Hepatocyte (in vitro differentiated cells): ENCODE measurements at regions not wholly inside any gene's neighbourhood (a gene's known extent, or its start where the extent isn't known, plus 50 kb on each side); places are given as distances from the start of the nearest gene placed in this dataset.

Experiments used
- EZH2 ChIP-seq: fragments of 200-600 bp; sonication (generic); IDR thresholded peaks from 2 replicates; pipeline ENCODE4 v1.6.1; 2016; ENCODE audit warnings: antibody characterized with exemption, mild to moderate bottlenecking, borderline replicate concordance
- EZH2phosphoT487 ChIP-seq: fragments of 200-600 bp; sonication (generic); IDR thresholded peaks from one replicate; pipeline ENCODE4 v1.6.1; 2018; ENCODE audit warnings: antibody characterized with exemption, mild to moderate bottlenecking, low read depth, moderate library complexity; ENCODE audit not compliant: unreplicated experiment, severe bottlenecking
- TF ChIP-seq, protein P1 (sequence below): fragments of 200-600 bp; sonication (generic); IDR thresholded peaks from 2 replicates; pipeline ENCODE4 v1.5.1; 2016; ENCODE audit warnings: antibody characterized with exemption, mild to moderate bottlenecking; ENCODE audit not compliant: poor library complexity

DNA sequence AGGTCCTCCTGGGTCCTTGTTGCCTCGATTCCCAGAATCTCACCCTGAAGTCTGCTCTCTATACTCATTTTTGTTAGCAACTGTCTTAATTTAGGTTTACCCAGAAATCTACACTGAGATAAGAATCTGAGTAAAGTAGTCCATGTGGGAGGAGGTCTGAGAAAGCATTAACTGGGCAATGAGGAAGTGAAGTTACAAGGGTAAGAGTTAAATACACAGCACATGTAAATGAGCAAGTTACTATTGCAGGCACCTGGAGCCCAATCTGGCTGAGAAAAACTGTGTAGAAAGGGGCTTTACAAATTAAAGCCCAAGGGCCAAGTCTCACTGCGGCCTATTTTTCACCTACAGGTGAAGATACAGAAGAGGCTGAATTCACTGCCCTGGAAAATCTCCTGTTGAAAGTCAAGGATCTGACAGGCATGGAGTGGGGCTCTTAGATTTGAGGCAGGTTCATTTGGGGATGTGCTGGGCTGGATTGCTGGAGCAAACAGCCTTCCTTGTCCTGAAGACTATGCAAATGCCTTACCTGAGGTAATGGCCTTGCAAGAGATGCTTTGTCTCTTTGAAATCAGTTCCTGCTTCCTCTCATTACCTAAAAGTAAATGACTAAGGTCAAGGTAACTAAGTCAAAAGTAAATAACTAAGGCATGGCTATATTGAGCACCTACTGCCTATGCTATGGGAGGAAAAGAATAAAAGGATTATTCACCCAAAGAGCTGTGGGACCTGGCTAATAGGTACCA, 84.4 kb upstream of the DYNAP start:
- TF ChIP-seq EZH2: no peak
- TF ChIP-seq, protein P1, sequence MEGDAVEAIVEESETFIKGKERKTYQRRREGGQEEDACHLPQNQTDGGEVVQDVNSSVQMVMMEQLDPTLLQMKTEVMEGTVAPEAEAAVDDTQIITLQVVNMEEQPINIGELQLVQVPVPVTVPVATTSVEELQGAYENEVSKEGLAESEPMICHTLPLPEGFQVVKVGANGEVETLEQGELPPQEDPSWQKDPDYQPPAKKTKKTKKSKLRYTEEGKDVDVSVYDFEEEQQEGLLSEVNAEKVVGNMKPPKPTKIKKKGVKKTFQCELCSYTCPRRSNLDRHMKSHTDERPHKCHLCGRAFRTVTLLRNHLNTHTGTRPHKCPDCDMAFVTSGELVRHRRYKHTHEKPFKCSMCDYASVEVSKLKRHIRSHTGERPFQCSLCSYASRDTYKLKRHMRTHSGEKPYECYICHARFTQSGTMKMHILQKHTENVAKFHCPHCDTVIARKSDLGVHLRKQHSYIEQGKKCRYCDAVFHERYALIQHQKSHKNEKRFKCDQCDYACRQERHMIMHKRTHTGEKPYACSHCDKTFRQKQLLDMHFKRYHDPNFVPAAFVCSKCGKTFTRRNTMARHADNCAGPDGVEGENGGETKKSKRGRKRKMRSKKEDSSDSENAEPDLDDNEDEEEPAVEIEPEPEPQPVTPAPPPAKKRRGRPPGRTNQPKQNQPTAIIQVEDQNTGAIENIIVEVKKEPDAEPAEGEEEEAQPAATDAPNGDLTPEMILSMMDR: no peak
- no peak for TF ChIP-seq EZH2phosphoT487
